NCI-H345 (cell line): ENCODE measurements at regions not wholly inside any gene's neighbourhood (a gene's known extent, or its start where the extent isn't known, plus 50 kb on each side); places are given as distances from the start of the nearest gene placed in this dataset.

Experiments used
- DNase-seq: peaks from one replicate; lab custom pipeline; 2025; lab: John Stamatoyannopoulos, UW

DNA sequence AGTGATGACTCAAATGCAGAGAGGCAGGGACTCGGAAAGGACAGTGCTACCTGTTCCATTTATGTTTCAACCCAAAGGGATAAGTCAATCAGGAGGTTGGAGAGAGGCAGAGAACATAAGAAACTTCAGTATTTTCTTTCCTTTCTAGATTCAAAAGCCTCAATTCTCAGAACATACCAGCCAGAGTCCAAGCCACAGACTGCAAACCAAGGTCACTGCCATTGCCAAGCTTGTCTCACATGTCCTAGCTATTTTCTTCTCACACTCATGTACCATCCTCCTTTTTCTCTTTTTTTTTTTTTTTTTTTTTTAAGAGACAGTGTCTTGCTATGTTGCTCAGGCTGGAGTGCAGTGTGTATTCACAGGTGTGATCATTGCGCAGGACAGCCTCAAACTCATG lies 111.7 kb upstream of the AKIP1 start:
- DNase-seq, result no peak

DNA sequence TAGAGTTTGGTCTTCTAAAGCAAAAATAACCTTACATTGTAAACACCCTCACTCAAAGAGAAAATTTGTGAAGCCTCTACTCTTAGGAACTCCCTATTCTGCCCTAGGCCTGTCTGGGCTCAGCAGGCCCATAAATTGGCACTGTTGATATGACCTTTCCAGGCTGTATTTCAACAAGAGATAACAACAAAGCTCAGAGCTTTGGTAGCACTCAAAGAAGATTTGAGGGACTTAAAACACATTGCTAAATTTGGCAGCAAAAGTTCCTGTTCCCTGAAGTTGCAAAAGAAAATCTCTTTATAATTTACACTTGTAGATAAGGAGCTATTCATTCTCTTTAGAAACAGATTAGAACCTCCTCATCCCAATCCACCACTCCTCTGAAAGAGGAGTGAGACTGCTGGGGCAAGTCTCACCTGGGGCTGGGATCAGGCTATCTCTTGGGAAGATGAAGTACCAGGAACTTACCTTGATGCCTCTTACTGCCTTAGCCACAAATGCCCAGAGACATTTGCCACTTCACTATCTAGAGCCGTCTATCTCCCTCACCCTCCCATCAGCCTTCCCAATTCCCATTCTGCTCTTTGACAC lies 110.4 kb upstream of the AKIP1 start:
- DNase-seq, result no peak

DNA sequence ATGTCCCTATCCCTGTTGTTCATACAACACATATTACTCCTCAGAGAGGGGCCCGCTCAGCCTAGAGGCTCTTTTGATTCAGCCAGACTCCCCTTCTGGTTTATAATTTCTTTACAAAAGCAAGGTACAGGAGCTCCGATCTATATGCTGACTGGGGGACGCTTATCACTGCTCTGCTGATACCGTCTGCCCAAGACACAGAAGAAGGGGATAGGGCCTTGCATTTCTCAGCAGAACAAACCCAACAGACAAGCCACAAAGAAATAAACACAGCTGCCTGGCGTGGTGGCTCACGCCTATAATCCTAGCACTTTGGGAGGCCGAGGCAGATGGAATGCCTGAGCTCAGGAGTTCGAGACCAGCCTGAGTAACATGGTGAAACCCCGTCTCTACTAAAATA lies 109.9 kb upstream of the AKIP1 start:
- no peak for DNase-seq

DNA sequence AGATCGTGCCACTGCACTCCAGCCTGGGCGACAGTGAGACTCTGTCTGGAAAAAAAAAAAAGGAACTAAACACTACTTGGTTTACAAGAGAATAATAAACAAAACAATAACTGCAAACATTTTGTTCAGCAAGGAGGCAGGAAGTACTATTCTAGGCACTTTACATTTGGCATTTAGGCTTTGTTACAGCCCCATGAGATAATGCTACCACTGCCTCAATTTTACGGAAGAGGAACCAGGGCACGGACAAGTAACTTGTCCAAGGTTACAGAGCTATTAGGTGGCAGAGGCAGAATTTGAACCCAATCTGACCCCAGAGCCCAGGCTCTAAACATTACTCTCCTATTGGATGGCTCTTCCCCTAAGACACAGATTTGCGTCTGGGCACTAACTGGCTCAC lies 108.7 kb upstream of the AKIP1 start:
- DNase-seq, result no peak

DNA sequence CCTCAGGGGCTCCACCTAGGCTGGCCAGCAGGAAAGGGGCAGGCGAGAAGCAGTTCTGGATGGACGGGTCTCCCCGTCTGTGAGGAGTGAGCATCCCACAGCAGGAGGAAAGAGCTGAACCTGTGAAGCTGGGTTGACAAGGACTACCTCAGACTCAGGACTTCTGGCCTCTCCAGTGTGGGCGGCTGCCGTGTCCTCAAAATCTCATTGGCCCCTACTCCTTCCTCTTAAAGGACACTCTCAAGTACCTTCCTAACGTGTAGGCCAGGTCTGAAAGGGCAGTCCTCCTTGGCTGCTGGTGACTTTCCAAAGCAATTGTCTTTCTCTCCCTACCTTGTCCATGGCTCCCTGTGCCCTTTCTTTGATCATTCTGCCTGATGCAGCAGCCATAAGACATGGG lies 107.0 kb upstream of the AKIP1 start:
- no peak for DNase-seq

DNA sequence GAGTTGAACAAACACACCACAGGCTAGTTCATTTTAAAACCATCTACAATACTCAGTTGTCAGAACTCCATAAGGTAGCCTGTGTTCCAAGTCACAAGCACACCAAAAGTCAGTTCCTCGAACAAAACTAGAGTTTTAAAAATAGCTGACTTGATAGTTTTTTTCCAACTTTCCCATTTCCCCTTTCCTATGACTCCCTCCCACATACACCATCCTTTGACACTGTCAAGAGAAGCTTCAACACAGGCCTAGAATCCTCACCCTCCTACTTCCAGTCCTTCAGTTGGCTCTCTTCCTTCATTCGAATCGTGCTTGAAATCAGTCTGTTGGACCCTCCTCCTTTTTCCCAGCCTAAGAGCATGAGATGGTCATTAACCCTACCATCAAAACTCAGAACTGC lies 105.7 kb upstream of the AKIP1 start:
- no peak for DNase-seq

DNA sequence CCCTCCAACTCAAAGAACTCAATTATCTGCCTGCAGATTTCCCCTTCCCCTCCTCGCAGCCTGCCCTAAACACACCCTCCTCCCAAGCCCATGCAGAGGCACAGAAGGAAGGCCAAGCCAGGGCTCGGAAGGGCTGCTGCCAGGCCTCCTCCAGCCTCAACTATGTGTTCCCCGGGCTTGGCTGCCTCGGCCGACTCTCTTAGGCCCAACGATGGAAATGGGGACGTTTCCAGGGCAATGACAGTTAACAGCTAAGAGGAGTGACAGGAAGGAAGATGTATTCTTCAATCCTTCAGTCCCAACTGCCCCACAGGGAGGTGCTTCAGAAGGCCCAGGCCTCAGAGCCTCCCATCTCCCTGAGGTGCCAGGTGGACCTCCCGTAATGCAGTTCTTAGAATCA lies 104.0 kb upstream of the AKIP1 start:
- DNase-seq, result no peak

DNA sequence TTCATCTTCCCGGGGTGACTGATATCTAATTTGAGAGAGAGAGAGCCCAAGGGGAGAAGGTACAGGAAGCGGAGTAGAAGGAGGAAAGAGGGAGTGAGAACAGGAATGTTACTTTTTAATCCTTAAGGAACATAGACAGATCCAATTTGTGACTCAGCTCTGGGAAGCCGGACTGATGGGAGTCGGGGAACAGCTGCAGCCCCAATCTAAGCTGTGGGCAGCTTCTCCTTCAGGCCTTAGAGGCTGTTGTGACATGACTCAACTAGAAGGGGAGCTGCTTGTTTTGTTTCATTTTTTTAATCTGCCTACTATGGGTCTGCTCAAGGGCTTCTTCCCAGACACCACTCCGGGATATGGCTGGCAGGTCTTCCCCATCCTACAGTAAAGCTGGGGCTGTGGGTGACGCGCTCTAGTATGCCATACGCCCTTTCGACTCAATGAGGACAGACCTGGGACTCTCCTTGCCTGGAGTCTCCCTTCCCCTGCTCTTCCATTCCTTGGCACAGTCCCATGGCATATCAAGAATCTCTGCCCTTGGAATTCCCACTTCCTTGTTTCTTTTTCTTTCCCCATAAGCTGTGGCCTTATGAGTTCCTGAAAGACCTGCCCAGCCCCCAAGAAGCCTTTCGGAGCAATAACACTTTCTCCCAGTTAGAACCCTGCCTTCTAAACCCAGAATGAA lies 103.3 kb upstream of the AKIP1 start:
- no peak for DNase-seq

DNA sequence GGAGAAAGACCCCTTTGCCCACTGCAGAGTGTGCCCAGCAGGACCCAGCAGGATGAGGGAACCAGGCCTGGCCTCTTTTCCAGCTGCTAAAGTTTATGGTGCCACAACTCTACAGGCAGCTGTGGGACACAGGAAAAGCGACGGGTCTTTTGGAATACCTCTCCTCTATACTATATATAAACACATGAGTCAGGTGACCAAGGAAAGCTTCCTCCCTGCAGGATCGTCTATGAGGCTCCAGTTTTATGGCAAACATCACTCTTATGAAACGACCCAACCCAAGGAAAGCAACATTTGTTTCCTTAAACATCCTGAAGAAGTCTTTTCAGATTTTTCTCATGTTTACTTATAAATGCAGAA lies 102.8 kb upstream of the AKIP1 start:
- no peak for DNase-seq

DNA sequence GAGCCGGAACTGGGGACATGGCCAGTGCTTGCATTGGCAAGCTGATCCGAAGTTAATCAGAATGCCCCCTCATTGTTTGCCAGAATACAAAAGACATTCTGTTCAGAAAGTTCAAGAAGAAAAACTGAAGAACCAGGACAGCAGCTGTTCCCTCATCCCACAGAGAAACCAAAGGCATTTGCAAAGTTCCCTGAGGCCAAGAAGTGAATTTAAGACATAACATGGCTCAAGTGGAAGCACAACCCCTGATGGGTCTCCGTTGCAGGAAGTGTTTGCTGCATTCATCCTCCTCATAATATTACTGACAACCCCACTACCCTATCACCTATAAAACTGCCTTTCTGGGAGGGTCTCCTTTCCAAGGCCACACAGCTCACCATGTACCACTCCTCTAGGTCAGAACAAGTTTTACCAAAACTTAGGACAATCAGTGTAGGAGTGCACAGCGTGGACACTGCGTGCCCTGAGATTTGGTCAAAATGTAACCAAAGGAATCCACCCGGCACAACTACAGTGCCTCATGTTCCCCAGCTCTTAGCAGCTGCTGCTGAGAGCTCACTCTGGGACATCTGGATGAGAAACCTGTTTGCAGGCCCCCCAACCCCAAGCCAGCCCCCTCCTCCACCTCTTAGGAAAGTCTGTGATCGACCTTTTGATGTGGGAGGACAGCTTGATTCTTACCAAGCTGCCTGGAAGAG lies 101.6 kb upstream of the AKIP1 start:
- no peak for DNase-seq

DNA sequence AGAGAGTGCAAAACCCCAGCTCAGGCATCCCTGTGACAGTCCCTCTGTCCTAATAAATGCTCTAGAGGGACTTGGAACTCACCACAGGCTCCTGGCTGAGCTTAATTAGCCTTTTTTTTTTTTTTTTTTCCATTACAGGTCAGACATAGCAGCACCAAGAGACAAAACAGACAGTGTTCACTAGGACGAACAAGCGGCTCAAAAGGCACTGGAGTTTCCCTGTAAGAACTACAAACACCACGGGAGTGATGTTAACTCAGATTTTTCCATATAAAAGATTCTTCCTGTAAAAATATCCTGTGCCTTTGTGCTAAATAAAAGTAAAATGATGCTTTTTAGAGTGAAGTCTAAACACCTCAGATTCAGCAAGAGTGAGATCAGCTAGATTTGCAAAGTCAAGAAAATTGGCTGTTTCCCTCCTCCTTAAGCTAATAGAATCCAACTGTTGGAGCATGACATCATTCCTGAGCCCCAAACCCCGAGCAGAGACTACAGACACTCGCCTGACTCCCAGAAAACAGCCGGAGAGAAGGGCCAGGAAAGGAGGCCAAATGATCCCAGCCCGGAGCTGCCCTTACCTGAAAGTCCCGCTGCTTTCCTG lies 101.0 kb upstream of the AKIP1 start:
- DNase-seq, result no peak

DNA sequence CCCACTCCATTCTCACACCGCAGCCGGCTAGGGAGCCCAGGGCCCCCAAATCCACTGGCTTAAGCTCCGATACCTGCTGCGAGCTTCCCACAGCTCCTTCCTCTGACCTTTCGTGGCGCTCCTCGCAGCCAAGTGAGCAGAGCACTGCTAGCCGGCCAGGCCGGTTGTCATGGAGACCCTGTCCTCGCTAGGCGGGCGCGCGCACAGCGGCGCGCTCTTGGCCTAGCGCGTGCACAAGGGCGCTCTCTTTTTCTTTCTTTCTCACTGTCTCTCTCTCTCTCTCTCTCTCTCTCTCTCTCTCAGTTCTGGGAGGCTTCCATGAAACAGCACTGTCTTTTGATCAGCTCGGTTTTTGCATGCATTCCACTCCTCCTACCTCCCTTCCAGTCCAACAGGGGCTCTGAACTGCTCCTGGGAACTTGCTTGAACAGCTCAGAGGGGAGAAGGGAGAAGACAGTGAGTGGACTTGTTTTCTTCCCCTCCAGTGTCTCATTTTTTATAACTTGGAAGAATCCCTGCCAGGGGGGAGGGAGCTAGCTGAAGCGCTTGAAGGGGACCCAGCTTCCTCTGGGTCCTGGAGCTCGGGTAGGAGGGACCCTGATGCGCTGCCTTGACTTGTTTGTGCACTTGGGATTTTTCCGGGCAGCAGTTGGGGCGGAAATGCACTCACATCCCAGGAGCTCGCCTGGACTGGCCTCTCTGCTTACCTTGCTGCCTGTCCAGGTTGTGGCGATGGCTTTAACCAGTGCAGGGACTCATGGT lies 100.3 kb upstream of the AKIP1 start:
- peak; percentile 61 for DNase-seq

DNA sequence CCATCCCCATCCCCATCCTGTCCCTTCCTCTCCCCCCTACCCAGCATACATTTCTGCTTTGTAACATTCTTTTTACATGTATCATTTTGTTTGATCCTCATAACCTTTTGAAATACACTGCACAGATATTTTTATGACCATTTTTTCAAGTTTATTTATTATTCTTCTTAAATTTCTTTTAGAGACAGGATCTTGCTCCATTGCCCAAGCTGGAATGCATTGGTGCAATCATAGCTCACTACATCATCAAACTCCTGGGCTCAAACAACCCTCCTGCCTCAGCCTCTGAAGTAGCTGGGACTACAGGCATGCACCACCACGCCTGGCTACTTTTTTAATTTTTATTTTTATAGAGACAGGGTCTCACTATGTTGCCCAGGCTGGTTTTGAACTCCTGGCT lies 99.4 kb upstream of the AKIP1 start:
- no peak for DNase-seq

DNA sequence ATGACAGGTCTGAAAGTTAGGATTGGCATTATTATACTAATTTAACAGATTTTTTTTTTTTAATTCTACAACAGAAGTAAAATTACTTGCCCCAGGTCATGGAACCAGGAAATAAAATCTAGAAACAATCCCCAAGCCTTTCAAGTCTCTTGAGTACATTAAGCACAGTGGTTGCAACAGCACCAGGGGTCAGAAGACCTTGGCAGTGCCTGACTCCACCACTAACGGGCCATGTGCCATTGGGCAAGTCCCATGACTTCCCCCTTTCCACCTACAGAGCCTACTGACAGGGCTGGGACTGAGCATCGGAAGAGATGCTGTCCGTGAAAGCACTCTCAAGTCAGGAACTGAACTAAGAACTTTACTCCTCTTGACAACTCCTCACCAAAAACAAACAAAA lies 98.6 kb upstream of the AKIP1 start:
- no peak for DNase-seq

DNA sequence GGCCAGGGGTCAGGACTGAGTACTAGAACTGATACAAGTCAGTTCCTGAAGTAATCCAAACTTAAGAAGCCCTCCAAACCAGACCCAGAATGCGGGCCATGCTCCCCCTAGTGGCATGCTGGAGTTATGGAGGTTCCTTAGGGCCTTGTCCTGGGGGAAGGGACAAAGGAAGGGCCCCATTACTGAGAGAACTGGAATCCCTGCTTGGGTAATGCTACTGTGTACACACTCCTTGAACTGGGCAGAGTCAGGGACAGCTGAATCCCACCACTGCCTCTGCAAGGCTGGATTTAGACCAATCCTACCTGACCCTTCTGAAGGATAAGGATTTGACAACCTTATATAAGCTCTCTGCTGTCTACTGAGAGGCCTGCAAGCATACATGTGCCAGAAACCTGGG lies 97.3 kb upstream of the AKIP1 start:
- peak; percentile 46 for DNase-seq

DNA sequence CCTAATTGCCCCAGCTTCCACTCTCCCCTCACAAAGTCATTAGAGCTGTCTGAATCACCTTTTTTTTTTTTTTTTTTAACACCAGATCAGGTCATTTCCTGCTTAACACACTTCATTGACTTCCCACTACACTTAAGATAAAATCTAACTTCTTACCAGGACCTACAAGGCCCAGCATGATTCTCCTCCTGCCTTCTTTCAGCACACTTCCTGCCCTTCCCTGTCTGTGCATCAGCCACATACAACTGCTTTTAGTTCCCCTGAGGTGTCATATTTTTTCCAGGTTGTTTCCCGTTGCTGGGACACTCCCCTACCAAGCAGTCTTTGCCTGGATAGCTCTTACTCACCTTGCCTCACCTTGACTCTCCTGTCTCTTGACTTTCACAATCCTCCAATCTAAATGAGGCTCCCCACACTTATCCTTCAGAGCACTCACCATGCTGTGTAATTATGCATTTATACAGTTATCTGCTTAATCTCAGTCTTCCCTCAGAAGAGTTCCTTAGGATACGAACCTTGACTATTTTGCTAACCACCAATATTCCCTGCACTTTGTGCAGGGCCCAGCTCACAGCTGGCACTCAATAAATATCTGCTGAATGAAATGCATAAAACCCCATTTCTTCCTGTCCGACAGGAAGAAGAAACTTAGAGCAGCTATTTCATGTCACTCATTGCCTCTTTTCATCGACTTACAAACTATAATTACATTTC lies 96.6 kb upstream of the AKIP1 start:
- DNase-seq, result no peak

DNA sequence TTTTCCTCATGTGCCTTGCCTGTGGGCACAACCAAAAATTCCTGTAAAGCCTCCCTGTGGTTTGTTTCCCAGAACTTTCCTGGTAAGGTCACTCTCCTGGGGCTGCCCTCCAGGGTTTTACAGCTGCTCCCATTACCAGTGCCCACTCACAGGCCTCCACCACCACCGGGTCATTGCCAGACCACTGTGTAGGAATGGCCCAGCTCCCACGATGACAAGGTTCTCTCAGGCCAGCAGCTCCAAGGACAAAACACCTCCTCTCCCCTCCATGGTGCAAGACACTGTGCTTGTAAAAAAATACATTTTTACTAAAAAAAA lies 96.1 kb upstream of the AKIP1 start:
- DNase-seq, result no peak

DNA sequence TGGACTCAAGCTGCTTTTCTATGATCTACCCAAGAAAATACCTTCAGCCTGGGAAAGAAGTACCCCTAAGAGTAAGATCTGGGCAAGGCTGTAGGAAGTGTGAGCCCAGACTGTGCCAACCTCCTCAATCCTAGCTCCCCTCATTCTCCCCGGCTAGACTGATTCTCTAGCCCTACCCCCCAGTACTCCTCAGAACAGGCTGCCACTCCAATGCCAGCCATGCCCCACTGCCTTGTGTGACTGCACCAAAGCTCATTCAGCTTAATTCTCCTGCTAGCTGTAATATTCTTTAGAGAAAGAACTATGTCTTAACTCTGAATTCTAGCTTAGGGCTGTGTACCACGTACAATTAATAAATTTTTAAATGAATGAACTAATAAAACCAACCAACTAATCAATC lies 92.6 kb upstream of the AKIP1 start:
- DNase-seq, result no peak

DNA sequence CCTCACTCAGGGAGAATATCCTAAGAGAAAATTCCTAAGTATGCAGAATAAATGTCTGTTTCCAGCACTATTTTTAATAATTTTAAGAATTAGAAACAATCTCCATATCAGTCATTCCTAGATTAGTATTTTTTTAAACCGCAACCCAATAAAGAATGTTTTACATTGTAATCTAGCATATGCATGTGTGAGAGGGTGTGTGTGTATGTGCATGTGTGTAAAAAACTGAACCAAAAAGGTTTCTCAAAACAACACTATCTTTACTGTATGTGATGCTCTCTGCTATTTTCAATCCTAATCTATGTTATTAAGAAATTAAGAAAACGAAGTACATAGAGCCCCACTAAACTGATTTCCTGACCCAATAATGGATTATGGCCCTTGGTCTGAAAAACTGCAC lies 90.6 kb upstream of the AKIP1 start:
- no peak for DNase-seq

DNA sequence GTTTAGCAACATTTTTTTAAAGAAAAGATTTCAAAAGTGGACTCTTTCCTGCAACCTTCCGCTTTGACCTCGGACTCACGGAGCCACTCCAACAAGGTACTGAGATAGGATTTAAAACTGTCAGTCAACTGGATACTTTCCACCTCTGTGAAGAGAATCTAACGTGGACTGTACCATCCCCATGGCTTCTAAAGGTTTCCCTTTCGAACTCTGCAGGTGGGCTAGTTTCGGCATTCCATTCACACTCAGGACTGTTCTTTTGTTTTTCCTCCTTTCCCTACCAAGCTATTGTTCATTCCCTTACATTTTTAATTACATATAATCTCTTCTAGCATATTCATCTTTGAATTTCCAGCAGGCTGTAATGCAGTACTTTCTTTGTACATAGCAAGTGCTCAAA lies 88.5 kb upstream of the AKIP1 start:
- no peak for DNase-seq

DNA sequence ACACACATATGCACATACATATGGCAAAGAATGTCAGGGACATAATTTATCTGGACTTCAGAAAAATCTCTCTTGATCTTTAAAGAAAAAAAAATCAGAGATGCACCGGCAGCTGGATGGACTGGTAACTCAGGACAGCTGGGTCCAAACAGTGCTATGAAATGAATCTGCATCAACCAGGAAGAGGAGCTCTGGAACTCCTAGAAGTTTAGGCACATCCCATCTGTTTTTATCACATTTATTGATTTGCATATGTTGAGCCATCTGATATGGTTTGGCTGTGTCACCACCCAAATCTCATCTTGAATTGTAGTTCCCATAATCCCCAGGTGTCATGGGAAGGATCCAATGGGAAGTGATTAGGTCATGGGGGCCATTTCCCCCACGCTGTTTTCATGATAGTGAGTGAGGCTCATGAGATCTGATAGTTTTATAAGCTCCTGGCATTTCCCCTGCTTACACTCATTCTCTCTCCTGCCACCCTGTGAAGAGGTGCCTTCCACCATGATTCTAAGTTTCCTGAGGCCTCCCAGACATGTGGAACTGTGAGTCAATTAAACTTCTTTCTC lies 87.7 kb upstream of the AKIP1 start:
- DNase-seq, result no peak
